PC-3 (cell line): ENCODE measurements at regions not wholly inside any gene's neighbourhood (a gene's known extent, or its start where the extent isn't known, plus 50 kb on each side); places are given as distances from the start of the nearest gene placed in this dataset.

Experiments used
- ATAC-seq: fragments of 200-7000 bp; cut with Tn5 transposase; 2 replicates; pipeline ENCODE4 v1.9.1; 2020; ENCODE audit warnings: mild to moderate bottlenecking, moderate library complexity
- BruUV-seq: library from RNA; stranded (reverse); fragments of 400-500 nt; replicated peaks from 2 replicates; lab custom pipeline; 2021; lab: Mats Ljungman, UMichigan
- CTCF ChIA-PET: fragments of 300-600 bp; sonication (Branson Sonifier 250); formaldehyde crosslinking; loops from one replicate; lab custom pipeline; 2022; ENCODE audit warnings: antibody characterized with exemption; lab: Charles Lee
- POLR2A ChIA-PET: fragments of 300-600 bp; sonication (Branson Sonifier 250); formaldehyde crosslinking; loops from one replicate; lab custom pipeline; 2022; ENCODE audit warnings: antibody characterized with exemption; ENCODE audit not compliant: unreplicated experiment; lab: Charles Lee
- DNase-seq: peaks from one replicate; pipeline ENCODE4 v3.0.0-alpha.2; 2015
- H2AFZ ChIP-seq: fragments of 300-600 bp; sonication (generic); 2 replicates; pipeline ENCODE4 v1.6.0; 2016; ENCODE audit warnings: antibody characterized with exemption, low read length
- H3F3A ChIP-seq: fragments of 300-600 bp; sonication (generic); one replicate; pipeline ENCODE4 v1.6.0; 2017; ENCODE audit warnings: antibody characterized with exemption, low read length, control low read depth, mild to moderate bottlenecking; ENCODE audit not compliant: unreplicated experiment
- H3K27ac ChIP-seq: fragments of 300-600 bp; sonication (generic); 2 replicates; pipeline ENCODE4 v1.5.1; 2016; ENCODE audit warnings: mild to moderate bottlenecking, low read length
- H3K27me3 ChIP-seq: fragments of 300-600 bp; sonication (generic); 2 replicates; pipeline ENCODE4 v1.6.1; 2016; ENCODE audit warnings: low read length, mixed read lengths
- H3K36me3 ChIP-seq: fragments of 300-600 bp; sonication (generic); 2 replicates; pipeline ENCODE4 v1.6.1; 2016; ENCODE audit warnings: low read depth, mixed run types, low read length, mixed read lengths
- H3K4me1 ChIP-seq: fragments of 300-600 bp; sonication (generic); 2 replicates; pipeline ENCODE4 v1.5.1; 2016; ENCODE audit warnings: low read length; ENCODE audit not compliant: insufficient read depth
- H3K4me2 ChIP-seq: fragments of 300-600 bp; sonication (generic); 2 replicates; pipeline ENCODE4 v1.6.0; 2016; ENCODE audit warnings: low read length
- H3K4me3 ChIP-seq: fragments of 300-600 bp; sonication (generic); 2 replicates; pipeline ENCODE4 v1.5.1; 2016; ENCODE audit warnings: mild to moderate bottlenecking, low read length, mixed read lengths
- H3K79me2 ChIP-seq: fragments of 300-600 bp; sonication (generic); 2 replicates; pipeline ENCODE4 v1.6.1; 2017; ENCODE audit warnings: low read length, mixed read lengths
- H3K9ac ChIP-seq: fragments of 300-600 bp; sonication (generic); 2 replicates; pipeline ENCODE4 v1.6.0; 2016; ENCODE audit warnings: mild to moderate bottlenecking, low read length
- H3K9me2 ChIP-seq: fragments of 300-600 bp; sonication (generic); replicated peaks from 2 replicates; pipeline ENCODE4 v1.6.1; 2016; ENCODE audit warnings: mixed run types, low read length, mixed read lengths
- H3K9me3 ChIP-seq: fragments of 300-600 bp; sonication (generic); 2 replicates; pipeline ENCODE4 v1.6.1; 2016; ENCODE audit warnings: low read length, mixed read lengths
- H4K20me1 ChIP-seq: fragments of 300-600 bp; sonication (generic); 2 replicates; pipeline ENCODE4 v1.6.1; 2016; ENCODE audit warnings: low read length, mixed read lengths
- CTCF ChIP-seq: fragments of 300-600 bp; sonication (generic); conservative IDR thresholded peaks from 2 replicates; pipeline ENCODE4 v1.5.1; 2017; ENCODE audit warnings: antibody characterized with exemption, low read depth, mild to moderate bottlenecking, low read length
- EZH2 ChIP-seq: fragments of 300-600 bp; sonication (generic); IDR thresholded peaks from one replicate; pipeline ENCODE4 v1.6.1; 2017; ENCODE audit warnings: antibody characterized with exemption, mild to moderate bottlenecking, low read length; ENCODE audit not compliant: unreplicated experiment
- EZH2phosphoT487 ChIP-seq: fragments of 300-600 bp; sonication (generic); IDR thresholded peaks from 2 replicates; pipeline ENCODE4 v1.6.1; 2018; ENCODE audit warnings: mild to moderate bottlenecking, antibody characterized with exemption, low read length, borderline replicate concordance
- intact Hi-C: fragments of 100-400 bp; cut with micrococcal nuclease; formaldehyde crosslinking; loops from 2 replicates; pipeline ENCODE4 v1.9.0; 2023

DNA sequence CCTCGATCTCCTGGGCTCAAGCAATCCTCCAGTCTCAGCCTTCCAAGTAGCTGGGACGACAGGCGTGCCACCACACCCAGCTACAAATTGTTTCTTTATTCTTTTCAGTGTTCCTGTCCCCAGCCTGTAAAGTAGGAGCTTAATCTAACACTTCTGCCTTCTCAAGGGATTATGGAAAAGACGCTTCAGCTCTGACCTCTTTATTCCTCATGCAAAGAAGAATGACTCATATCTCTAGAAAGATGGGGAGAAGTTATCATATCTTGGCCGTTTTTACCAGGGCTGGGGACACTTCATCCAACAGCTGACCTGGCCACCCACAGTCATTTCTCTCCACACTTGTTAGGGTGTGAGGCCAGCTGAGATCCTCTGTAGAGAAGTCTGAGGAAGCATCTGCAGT lies 172.6 kb downstream of the HAPSTR1 start:
- Histone ChIP-seq H3K9me3 (no peaks in the 10 kb centered on the region), H3K4me1 (no peaks in the 10 kb centered on the region), H3K27me3 (peaks cover 40% of the 10 kb centered on the region), H3K36me3 (no peaks in the 10 kb centered on the region), H3F3A (no peaks in the 10 kb centered on the region), H3K9ac (no peak overlapping the region), H3K79me2 (no peaks in the 10 kb centered on the region), H3K27ac (no peak overlapping the region), H3K4me3 (no peak overlapping the region), H2AFZ (no peak overlapping the region), H3K4me2 (no peak overlapping the region), H3K9me2 (no peaks in the 10 kb centered on the region), H4K20me1 (no peaks in the 10 kb centered on the region)
- CTCF ChIA-PET, result no interaction called here
- POLR2A ChIA-PET, result no interaction called here
- ATAC-seq (no peak), DNase-seq (no peak)
- intact Hi-C loops, result no loop called here
- BruUV-seq, result no TSS peak
- no peak for TF ChIP-seq EZH2
- TF ChIP-seq EZH2phosphoT487, result no peak
- TF ChIP-seq CTCF, result no peak

DNA sequence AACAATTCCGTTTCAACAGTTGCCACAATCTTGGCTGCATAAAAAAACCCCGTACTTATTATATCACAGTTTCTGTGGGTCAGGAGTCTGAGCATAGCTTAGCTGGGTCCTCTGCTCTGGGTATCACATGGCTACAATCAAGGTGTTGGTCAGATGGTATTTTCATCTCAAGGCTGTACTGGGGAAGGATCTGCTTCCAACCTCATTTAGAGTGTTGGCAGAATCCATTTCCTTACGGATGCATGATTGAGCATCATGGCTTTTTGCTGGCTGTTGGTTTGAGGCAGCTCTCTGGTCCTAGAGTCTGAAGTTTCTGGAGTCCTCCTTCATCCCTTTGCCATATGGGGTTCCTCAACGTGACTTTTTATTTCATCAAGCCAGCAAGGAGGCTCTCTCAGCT lies 177.0 kb downstream of the HAPSTR1 start:
- CTCF ChIA-PET, result no interaction called here
- H3K27me3 ChIP-seq, result peaks cover 43% of the 10 kb centered on the region
- H3K9me3 ChIP-seq, result no peaks in the 10 kb centered on the region
- H3K9me2 ChIP-seq, result no peaks in the 10 kb centered on the region
- H3K36me3 ChIP-seq, result no peaks in the 10 kb centered on the region
- no peak overlapping the region for H2AFZ ChIP-seq
- ATAC-seq, result no peak
- POLR2A ChIA-PET, result no interaction called here
- no TSS peak for BruUV-seq
- intact Hi-C loops, result no loop called here
- H3K9ac ChIP-seq, result no peak overlapping the region
- H4K20me1 ChIP-seq, result no peaks in the 10 kb centered on the region
- no peak for DNase-seq
- no peak overlapping the region for H3K4me2 ChIP-seq
- TF ChIP-seq CTCF (no peak), EZH2phosphoT487 (no peak), EZH2 (no peak)
- no peak overlapping the region for H3K4me3 ChIP-seq
- H3F3A ChIP-seq, result no peaks in the 10 kb centered on the region
- no peak overlapping the region for H3K27ac ChIP-seq
- no peaks in the 10 kb centered on the region for H3K4me1 ChIP-seq
- H3K79me2 ChIP-seq, result no peaks in the 10 kb centered on the region

GRCh38 chr16:9270424-9270823 lies 179.0 kb downstream of the HAPSTR1 start:
- ChIA-PET POLR2A (no interaction called here), CTCF (no interaction called here)
- no peak overlapping the region for H3K4me3 ChIP-seq
- H3F3A ChIP-seq, result no peaks in the 10 kb centered on the region
- no peaks in the 10 kb centered on the region for H3K79me2 ChIP-seq
- DNase-seq (no peak), ATAC-seq (no peak)
- no TSS peak for BruUV-seq
- TF ChIP-seq EZH2 (no peak), EZH2phosphoT487 (no peak), CTCF (no peak)
- no peaks in the 10 kb centered on the region for H4K20me1 ChIP-seq
- no peak overlapping the region for H3K9ac ChIP-seq
- H3K36me3 ChIP-seq, result no peaks in the 10 kb centered on the region
- H3K4me1 ChIP-seq, result no peaks in the 10 kb centered on the region
- H3K4me2 ChIP-seq, result no peak overlapping the region
- peaks cover 45% of the 10 kb centered on the region for H3K27me3 ChIP-seq
- no peak overlapping the region for H2AFZ ChIP-seq
- intact Hi-C loops, result no loop called here
- H3K27ac ChIP-seq, result no peak overlapping the region
- no peaks in the 10 kb centered on the region for H3K9me2 ChIP-seq
- no peaks in the 10 kb centered on the region for H3K9me3 ChIP-seq
